ENCODE measurements at regions not wholly inside any gene's neighbourhood (a gene's known extent, or its start where the extent isn't known, plus 50 kb on each side); places are given as distances from the start of the nearest gene placed in this dataset.

GRCh38 chr14:54310151-54310850, 86.5 kb upstream of the CDKN3 start:
- H3K4me3 ChIP-seq (ENCODE audit: insufficient read depth, low read depth, low read length), result no peak overlapping the region
- H2AK9ac ChIP-seq (replicated peaks; ENCODE audit: low read depth, low read length, poor library complexity), result no peak overlapping the region
- H4K20me1 ChIP-seq (ENCODE audit: insufficient read depth, low read length), result no peaks in the 10 kb centered on the region
- H2AFZ ChIP-seq (replicated peaks; ENCODE audit: low read length, poor library complexity), result no peak overlapping the region
- in situ Hi-C loops (cut with MboI; ENCODE audit: low sequenced_read_pairs) (no loop called here), dilution Hi-C loops (cut with HindIII; ENCODE audit: low sequenced_read_pairs, unreplicated experiment) (no loop called here), intact Hi-C loops (cut with micrococcal nuclease) (no loop called here)
- H4K5ac ChIP-seq (ENCODE audit: low read depth, low read length), result no peak overlapping the region
- H2BK5ac ChIP-seq (ENCODE audit: low read depth, low read length, poor library complexity, severe bottlenecking), result no peak overlapping the region
- H2BK20ac ChIP-seq (ENCODE audit: low read depth, low read length), result no peak overlapping the region
- no peak for TF ChIP-seq MXI1 (IDR thresholded peaks at IDR 0.05; ENCODE audit: borderline replicate concordance, low read depth, low read length)
- TF ChIP-seq MAZ (IDR thresholded peaks at IDR 0.05; ENCODE audit: borderline replicate concordance, low read depth, low read length), result no peak
- no peak for TF ChIP-seq CTCF (conservative IDR thresholded peaks at IDR 0.05; ENCODE audit: low read depth, low read length)
- no peak for TF ChIP-seq CEBPB (IDR thresholded peaks at IDR 0.05; ENCODE audit: low read depth, low read length)
- TF ChIP-seq ELK1 (IDR thresholded peaks at IDR 0.05; ENCODE audit: borderline replicate concordance, low read depth, low read length), result no peak
- no peak for TF ChIP-seq SMC3 (IDR thresholded peaks at IDR 0.05; ENCODE audit: low read depth, low read length)
- TF ChIP-seq RCOR1 (IDR thresholded peaks at IDR 0.05; ENCODE audit: insufficient replicate concordance, low read length), result no peak
- ATAC-seq (ENCODE audit: low read depth) (no peak), DNase-seq (no peak)
- no peak overlapping the region for H3K4me2 ChIP-seq (ENCODE audit: low read depth, low read length)
- no peak overlapping the region for H4K8ac ChIP-seq (ENCODE audit: low read depth in 2 of 2, low read length in 2 of 2)
- no peak overlapping the region for H3K27ac ChIP-seq (ENCODE audit: insufficient read depth, low read length)
- H3K36me3 ChIP-seq (ENCODE audit: control insufficient read depth, insufficient read depth, low read length), result no peaks in the 10 kb centered on the region
- H2AK5ac ChIP-seq (ENCODE audit: low read depth, low read length), result no peak overlapping the region
- POLR2A ChIA-PET (ENCODE audit: unreplicated experiment), result no interaction called here
- no peaks in the 10 kb centered on the region; the same call in 1 of the 2 replicates for H3K9me1 ChIP-seq (ENCODE audit: insufficient read depth, low read length)
- H3K4ac ChIP-seq (ENCODE audit: low read depth, low read length), result no peak overlapping the region
- WGBS, 2 experiments (ENCODE audit: extremely low coverage in 2 of 2, insufficient read length in 1 of 2), result no CpG with 5 or more reads among the region's 10 CpGs
- no peak overlapping the region for H3K14ac ChIP-seq (replicated peaks; ENCODE audit: low read depth, low read length)
- H3K27me3 ChIP-seq (ENCODE audit: control insufficient read depth, insufficient read depth, low read length), result peaks cover 17% of the 10 kb centered on the region
- H3K56ac ChIP-seq (ENCODE audit: extremely low read depth, insufficient read depth, low read length), result no peak overlapping the region
- H3K4me1 ChIP-seq (ENCODE audit: control insufficient read depth, insufficient read depth, low read length), result peaks cover 2% of the 10 kb centered on the region; the same call in 1 of the 2 replicates
- no peak overlapping the region for H3K23ac ChIP-seq (ENCODE audit: low read depth, low read length)
- no peak overlapping the region for H3K9ac ChIP-seq (ENCODE audit: low read depth, low read length)
- CTCF ChIA-PET, result interaction anchor here (0.7 to 3.6 kb wide), 2 partner anchors 19 to 344 kb away, joined by 7 to 12 read pairs; no protein-coding TSS in a partner anchor
- no peak overlapping the region for H2BK15ac ChIP-seq (ENCODE audit: low read depth, low read length)
- H4K91ac ChIP-seq (ENCODE audit: insufficient read depth, low read depth, low read length), result no peak overlapping the region
- H3K9me3 ChIP-seq (ENCODE audit: control insufficient read depth, insufficient read depth, low read length), result no peaks in the 10 kb centered on the region
- no peak overlapping the region for H3K18ac ChIP-seq (ENCODE audit: low read depth, low read length)
- H2BK120ac ChIP-seq (ENCODE audit: low read depth, low read length), result no peak overlapping the region
- no peaks in the 10 kb centered on the region for H3K79me1 ChIP-seq (ENCODE audit: low read depth in 1 of 2, low read length in 2 of 2)
- BruUV-seq (replicated peaks), result no TSS peak
